NCI-H2227 treated with DMSO at 0.1 percent for 48 hours (cell line): ENCODE measurements at regions not wholly inside any gene's neighbourhood (a gene's known extent, or its start where the extent isn't known, plus 50 kb on each side); places are given as distances from the start of the nearest gene placed in this dataset.
"Not testable (repeated sequence)": the region's sequence is repeated elsewhere in the genome, so short reads cannot be mapped to it uniquely, and the experiment has no call there.

Experiments
- DNase-seq: peaks from one replicate; lab custom pipeline; 2025; lab: John Stamatoyannopoulos, UW

DNA sequence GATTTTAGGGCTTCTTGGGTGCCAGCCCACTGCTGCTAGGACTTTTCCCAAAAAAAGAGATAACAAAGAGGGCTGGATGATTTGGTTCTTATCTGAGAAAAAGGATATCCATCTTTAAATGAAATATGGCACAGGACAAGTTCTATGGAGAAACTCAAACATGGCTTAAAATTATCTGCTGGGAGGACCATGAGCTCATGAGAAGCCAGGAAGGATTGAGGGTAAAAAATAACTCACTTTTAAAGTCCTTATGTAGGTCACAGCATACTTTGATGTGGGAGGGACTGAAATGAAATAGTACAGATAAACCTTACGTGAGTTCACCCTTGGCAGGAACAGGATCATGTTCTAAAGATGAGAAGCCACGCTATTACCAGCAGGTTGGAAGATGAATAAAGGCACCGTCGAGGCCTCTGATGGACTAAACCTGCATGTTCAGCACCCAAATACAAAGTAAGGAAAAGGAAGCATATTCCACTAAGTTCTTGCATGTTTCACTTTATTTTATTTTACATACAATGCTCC, 369.2 kb upstream of the KLF6 start:
- no peak for DNase-seq

DNA sequence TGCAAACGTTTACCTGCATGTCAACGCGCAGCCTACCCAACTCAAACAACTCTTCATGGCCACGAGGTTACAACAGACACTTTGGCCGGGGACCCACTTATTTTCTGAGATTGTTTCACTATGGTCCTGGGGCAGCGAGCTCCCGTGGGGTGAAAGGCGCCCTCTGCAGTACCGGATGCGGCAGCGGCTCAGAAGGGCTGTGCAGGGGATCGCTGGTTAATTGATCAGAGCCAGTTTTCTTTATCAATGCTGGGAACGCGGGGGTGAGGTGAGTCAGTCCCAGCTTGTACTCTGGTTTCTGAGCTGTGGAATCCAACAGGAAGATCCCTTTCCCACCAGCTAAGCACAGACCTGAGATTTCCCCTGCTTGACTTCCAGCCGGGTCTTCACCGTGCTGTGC, 366.5 kb upstream of the KLF6 start:
- no peak for DNase-seq

DNA sequence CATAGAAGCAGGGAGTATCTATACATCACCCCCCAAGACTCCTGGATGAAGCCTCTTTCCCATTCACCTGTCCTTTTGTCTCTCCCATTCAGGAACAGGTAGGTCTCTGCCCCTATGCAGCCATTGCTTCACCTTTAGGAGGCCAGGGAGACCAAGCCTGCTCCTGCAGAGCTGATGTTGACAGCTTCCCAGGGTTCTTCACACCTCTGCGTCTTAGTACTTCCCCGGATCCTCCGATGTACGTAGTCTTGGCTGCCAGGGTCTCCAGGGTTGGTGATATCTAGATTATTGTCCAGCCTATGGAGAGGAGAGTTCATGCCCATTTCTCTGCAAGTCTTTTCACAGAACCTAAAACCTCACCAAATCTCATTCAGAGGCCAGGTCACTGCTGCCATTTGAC, 365.7 kb upstream of the KLF6 start:
- no peak for DNase-seq

DNA sequence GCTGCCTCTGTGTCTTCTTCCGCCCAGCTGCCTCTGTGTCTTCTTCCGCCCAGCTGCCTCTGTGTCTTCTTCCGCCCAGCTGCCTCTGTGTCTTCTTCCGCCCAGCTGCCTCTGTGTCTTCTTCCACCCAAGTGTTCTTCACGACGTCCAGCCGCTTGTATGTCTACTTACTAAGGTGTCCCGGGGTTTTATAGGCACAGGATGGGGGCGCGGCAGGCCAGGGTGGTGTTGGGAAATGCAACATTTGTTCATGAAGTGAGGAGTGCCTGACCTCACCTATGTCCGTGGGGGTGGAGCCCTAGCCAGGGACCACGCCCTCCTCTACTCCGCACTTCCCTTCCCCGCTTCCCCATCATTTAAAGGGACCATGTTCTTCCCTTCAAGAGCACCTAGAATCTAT, 364.5 kb upstream of the KLF6 start:
- not testable (repeated sequence) for DNase-seq

DNA sequence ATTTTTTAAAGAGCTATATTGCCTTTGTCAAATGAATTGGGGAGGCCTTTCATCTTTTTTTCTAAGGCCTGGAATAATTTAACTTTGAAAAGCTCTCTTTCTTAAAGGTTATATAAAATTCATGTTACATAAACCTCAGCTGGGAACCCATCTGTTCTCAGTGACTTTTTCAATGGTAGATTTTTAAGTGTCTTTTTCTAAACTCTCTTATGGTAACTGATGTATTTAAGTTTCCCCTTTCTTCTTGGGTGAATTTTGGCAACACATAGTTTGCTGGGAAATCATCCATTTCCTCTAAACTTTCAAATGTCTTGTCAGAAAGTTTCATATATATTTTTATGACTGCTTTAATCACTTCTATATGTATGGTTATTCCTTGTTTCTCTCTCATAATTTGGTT, 362.2 kb upstream of the KLF6 start:
- no peak for DNase-seq

DNA sequence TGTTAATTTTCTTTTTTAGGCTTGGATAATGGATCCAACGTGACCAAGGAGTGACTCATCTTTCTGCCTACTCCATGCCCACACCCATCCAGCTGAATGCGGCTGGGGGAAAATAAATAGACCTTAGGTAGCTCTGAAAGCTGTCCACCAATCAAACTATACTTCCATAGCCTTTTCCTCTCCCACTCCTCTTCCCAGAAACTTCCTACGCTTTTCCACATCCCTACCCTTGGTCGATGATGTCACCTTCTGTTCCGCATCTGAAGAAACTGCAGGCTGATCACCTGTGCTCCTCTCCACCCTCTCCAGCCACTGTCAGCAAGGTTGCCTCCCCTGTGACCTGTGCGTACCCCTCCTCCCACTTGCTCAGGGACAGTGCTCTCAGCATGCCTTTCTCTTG, 359.8 kb upstream of the KLF6 start:
- no peak for DNase-seq

DNA sequence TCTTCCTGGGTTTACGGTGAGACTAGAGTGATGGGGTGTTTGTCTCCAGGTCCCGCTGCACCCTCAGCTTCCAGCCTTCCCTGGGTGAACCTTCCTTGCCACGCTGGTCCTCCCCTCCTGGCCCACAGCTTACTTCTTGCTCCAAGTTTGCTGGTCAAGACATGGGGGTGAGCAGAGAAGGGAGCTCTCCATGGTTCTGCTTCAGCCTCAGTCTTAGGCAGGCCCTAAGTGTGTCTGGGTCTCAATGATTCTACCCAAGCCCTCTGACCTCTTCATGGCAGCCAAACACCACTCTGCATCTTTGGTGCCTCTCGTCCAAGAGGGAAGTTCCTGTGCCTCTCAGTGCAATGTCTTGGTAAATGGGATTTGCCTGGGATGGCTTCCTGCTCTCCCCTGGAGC, 356.5 kb upstream of the KLF6 start:
- no peak for DNase-seq

DNA sequence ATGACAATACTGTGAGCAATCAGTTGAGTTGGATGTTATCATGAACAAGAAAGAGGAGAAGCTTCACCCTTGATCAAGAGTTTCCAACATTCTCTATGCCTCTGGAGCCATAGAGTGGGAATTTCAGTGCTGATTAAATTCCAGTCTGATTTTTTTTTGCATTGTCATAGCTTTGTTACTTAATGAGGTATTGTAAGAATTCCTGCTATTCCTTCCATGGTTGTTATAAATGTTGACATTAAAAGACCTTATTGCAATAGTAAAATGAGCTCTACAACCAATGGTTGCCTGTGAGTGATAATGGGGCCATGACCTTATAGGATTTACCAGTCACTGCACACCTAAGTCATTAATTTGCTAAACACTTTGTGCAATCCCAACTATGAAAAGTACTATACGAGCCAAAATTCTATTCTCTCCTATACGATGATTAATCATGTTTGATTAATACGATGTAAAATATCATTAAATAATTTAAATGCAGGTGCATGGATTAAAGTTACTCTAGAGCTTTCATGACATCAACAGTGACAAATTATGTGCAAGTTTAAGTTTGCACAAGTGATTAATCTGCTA, 353.2 kb upstream of the KLF6 start:
- no peak for DNase-seq

DNA sequence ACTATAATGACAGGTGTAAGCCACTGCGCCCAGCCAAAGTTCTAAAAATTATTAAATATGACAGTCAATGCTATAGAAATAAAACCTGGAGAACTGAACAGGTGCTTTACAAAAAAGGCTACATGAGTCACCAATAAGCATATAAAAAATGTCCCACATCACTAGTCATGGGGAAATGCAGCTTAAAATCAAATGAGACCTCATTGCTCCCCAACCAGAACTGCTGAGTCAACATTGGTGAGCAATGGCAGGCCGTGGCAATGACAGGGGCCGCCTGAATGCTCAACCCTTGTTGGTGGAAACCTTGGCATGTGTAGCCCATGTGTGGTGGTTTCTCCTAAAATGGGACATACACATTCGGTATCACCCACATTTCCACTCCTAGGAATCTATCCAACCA, 352.3 kb upstream of the KLF6 start:
- DNase-seq, result no peak

DNA sequence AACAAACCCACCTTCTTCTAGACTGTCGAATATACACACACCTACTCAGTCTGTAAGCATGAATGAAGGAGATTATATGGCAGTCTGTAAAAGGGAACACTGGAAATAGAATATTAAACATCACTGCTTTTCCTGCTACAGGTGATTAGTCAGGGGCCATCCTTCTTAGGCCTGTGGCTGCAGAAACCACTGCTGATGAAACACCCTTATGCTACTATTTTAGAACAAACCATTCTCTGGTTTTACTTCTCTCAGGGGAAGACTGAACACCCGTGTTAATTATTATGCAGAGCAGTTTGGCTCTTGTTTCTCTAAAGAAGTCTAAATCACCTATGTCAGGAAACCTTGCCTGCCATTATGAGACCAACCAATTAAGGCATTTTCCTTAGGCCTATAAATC, 351.1 kb upstream of the KLF6 start:
- no peak for DNase-seq

DNA sequence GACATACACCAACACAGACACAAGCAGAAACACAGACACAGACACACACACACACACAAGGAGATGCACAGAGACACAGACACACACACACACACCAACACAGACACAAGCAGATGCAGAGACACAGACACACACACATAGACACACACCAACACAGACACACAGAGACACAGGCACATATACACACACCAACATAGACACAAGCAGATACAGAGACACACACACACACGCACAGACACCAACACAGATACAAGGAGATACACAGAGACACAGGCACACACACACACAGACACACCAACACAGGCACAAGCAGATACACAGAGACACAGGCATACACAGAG, 347.2 kb upstream of the KLF6 start:
- no peak for DNase-seq

DNA sequence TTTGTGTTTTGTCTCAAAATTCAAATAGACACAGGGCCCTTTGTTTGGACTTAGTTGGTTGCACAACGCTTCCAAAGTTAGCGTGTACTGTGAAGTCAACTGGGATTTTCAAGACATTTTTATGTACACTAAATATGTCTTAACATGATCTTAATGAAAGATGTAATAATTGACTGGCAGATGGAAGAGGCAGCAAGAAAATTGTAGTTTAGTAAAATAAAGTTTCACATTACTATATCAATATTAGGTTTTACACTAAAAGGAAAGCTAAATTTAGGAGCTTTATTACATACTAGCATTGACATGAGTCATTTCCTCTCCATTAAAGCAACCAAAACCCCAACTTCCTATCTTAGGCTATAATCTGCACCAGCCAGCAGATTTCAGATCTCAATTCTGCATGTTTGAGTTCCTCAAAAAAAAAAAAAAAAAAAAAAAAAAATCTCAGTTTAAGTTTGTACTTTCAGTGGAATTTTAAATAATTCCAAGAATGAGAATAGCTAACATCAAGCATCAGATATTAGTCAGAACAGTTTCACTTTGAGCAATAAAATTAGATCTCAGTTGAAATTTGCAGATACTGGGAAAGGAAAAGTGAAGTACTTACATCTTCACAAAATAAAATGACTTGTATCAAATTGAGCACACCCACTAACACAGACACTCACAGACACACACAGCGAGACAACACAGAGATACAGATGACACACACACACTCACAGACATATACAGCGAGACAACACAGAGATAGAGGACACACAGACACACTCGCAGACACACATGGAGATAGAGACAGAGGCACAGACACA, 346.6 kb upstream of the KLF6 start:
- DNase-seq, result no peak

DNA sequence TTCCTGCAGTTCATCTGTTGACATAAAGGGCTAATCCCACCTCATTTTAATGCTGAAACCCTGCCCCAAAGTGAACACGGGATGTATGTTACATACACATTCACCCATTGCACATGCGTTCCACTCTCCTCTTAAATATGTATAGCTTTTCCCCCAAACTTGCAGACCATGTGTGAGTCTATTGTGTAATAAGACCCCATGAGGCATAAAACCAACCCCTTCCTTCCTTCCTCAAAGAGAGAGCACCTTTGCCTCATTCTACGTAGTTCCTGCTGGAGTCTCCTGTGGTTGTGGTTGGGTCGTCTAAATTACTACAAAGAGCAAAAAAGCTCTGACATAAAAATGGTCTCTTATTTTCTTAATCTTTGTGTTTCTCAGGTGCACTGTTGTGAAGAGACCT, 345.7 kb upstream of the KLF6 start:
- no peak for DNase-seq

DNA sequence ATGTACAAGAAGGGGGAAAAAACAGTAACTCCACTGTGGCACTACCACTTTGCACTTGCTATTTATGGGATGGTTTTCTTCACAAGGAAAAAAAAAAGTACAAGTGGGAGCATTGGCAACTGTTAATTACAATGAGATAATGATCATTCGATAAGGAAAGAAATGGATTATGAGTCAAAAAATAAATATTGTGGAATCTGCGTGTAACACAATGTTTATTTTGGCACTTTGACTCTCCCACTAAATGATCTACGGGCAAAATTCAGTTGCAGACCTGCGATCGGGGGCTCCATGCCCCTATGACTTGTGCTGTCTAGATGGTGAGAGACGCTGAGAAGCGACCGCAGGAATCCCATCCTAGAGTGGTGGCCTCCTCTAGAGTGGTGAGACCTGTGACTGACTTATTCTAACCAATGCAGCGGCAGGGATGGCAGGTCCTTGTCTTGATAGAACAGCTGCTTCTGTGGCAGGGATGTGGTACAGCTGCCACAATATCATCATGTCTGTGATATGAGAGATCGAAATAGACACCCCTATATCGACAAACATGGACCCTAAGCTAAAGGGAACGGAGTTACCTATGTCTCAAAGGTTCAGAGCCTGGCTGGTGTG, 345.0 kb upstream of the KLF6 start:
- DNase-seq, result no peak

DNA sequence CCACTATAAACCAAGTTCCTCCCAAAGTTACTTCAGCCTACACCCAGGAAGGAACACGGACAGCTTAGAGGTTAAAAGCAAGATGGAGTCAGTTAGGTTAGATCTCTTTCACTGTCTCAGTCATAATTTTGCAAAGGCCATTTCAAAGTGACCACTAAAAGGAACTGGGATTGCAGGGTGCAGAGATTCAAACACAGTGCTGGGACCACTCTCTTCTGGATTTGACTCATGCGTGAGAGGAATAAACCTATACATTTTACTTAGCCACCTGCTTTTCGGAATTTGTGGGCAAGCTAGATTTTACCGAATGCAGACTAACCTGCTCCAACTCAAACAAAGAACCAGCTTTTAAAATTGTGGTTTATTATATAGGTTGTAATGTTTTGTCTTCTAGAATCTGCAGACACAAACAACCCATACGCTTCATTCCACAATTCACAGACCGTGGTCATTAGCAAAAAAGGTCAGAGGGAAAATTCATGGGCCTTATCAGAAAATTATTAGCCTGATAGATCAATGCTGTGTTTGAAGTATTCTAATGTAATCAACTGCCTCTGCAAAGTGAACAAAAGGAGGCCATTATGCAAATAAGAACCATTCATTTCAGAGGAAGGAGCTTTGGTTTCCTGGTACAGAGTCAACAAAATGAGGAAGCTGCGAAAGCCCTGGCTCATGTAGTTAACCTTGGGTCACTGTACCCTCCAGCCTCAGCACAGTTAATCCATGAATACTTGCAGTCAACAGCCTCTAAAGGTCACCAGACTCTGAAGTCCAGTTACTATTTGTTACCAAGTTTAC, 342.7 kb upstream of the KLF6 start:
- DNase-seq, result no peak

DNA sequence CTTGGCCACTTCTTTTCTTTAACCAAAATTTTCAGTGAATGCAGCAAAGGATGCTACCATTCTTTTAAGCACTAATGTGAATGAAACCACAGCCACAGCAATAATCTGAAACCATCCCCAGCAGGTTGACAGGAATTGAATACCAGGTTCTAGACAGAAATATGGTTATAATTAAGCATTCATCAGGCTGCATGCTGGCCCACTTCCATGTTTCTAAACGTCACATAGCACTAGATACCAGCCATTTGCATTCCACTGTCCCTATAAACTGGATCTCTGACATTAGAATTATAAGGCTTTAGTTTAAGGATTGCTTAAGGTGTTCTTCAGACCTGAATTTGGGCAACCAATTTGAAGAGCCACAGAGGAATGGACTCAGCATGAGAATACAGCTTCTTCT, 340.8 kb upstream of the KLF6 start:
- DNase-seq, result no peak

DNA sequence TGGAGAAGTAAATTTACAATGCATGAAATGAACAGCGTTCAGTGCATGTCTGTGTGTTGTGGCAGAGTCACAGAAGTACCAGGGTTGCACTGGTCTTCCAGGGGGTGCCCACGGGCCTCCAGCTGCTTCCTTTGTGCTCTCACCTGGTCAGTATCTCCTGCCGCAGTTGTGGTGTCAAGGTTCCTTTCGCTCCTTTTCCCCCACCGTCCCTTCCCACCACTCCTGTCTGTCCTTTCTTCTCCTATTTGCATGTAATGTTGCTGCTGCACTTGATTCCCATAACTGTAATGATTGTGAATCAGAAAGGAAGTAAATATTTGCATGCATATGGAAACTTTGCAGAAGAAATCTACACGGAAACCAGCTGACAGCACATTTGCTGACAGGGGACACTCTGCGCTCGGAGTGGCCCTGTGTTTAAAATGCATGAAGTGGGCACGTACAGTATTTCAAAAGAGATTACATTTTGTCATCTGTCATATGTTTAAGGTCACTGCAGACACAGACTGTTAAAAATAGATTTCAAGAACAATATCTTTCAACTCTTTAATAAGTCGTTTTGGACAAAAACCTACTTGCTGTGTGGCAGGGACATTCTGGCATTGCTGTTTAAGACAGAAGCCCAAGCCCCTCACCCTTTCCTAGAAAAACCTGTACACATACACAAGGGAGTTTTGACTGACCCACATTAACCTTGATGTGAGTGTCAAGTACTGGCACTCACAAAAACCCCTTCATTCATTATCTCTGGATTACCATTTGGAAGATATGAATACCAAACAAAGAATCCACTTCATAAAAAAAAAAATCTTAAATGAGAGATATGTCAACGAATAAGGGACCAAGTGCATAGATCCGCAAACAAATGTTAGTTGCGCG, 336.7 kb upstream of the KLF6 start:
- DNase-seq, result no peak

DNA sequence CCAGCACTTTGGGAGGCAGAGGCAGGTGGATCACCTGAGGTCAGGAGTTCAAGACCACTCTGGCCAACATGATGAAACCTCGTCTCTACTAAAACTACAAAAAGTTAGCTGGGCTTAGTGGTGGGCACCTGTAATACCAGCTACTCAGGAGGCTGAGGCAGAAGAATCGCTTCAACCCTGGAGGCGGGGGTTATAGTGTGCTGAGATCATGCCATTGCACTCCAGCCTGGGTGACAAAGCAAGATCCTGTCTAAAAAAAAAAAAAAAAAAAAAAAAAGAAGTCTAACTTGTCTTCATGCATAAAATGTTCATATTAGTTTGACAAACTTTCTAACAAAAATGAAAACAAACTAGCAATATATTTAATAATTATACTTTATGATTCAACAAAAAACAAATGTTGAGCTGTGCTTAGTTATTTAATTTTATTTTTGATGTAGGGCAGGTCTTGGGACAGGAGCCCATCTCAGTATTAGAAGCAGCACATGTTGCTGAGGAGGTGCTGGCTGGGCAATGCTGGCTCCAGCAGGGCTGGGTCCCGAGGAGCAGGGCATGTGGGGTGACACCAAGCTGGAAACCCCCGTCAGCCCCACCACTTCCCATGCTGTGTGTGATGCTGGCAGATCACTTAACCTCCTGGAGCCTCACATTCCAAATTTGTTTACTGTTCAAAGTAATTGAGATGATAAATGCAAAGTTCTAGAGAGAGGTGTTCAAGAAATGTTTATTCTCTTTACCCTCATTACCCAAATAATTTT, 335.3 kb upstream of the KLF6 start:
- DNase-seq, result no peak

DNA sequence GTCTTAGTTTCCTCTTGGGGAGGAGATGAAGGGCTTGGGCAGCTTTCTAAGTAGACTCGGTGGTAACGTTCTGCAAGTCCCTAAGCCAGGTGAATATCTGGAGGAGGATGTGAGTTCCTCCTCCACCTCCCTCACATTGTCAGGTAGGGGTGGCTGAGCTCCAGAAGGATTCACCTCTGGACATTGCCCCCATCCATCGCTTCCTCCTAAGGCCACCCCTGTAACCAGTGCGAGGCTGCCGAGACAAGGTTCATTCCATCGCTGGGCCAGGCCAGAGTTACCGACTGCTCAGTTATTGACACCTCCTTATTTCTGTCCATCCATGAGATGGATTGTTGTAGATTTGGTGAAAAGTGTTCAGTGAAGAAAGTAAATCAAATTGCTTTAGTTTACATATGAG, 334.1 kb upstream of the KLF6 start:
- DNase-seq, result no peak

DNA sequence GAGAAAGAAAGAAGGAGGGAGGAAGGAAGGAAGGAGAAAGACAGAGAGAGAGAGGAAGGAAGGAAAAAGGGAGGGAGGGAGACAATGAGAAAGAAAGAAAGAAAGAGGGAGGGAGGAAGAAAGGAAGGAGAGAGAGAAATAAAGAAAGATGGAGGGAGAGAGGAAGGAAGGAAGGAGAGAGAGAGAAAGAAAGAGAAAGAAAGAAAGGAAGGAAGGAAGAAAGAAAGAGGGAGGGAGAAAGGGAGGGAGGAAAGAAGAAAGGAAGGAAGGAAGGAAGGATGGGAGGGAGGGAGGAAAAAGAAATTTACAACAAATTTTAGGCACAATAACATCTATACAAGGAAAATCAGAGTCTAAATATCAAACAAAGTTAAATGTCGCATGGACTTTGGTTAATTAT, 332.6 kb upstream of the KLF6 start:
- no peak for DNase-seq

DNA sequence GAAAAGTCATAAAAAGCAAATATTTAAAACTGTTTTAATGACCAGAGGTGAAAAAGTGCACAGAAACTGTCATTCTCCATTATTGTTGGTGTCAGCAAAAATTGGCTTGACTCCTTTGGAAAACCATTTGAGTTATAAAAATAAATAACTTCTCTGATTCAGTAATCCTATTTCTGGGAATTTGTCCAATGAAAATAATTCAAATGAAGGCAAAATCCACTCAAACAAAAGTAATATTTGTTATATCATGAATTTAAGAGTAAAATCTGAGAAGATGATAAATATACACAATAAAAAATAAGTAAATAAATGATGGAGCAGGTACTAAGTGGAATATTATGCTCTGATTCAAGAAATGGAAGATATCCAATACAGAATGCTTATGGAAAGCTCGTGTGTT, 326.6 kb upstream of the KLF6 start:
- no peak for DNase-seq
